GM12878 (cell line): ENCODE measurements at regions not wholly inside any gene's neighbourhood (a gene's known extent, or its start where the extent isn't known, plus 50 kb on each side); places are given as distances from the start of the nearest gene placed in this dataset.
A peak's percentile ranks its signal among the peaks of the same experiment; 100 is the strongest.

Experiments
- ATAC-seq: fragments of 200-7000 bp; cut with Tn5 transposase; 3 replicates; pipeline ENCODE4 v1.9.1; 2020; ENCODE audit warnings: mild to moderate bottlenecking, moderate library complexity
- BruUV-seq: library from RNA; stranded (reverse); fragments of 400-500 nt; replicated peaks from 2 replicates; lab custom pipeline; 2021; lab: Mats Ljungman, UMichigan
- CTCF ChIA-PET: fragments of 300-600 bp; sonication (Branson Sonifier 250); formaldehyde crosslinking; extraction: SDS; loops from one replicate; lab custom pipeline; 2021; ENCODE audit warnings: inconsistent platforms; lab: Yijun Ruan, JAX
- POLR2A ChIA-PET: fragments of 350-600 bp; formaldehyde crosslinking; extraction: SDS; loops from one replicate; lab custom pipeline; 2021; ENCODE audit warnings: inconsistent platforms; lab: Charles Lee
- RAD21 ChIA-PET: fragments of 300-600 bp; sonication (Branson Sonifier 250); formaldehyde crosslinking; loops from one replicate; lab custom pipeline; 2023; ENCODE audit warnings: antibody characterized with exemption; ENCODE audit not compliant: unreplicated experiment; lab: Charles Lee
- SMC1A ChIA-PET: fragments of 300-600 bp; sonication (Branson Sonifier 250); formaldehyde crosslinking; loops from one replicate; lab custom pipeline; 2023; ENCODE audit not compliant: unreplicated experiment, uncharacterized antibody; lab: Charles Lee
- DNase-seq: peaks from one replicate; pipeline ENCODE4 v3.0.0-alpha.2; 2011; ENCODE audit warnings: low read depth, low spot score
- FAIRE-seq: peaks from 3 replicates; lab custom pipeline; 2011; peaks lifted over from hg19 to GRCh38; lab: Jason Lieb, UNC
- H2AFZ ChIP-seq: 2 replicates; pipeline ENCODE4 v1.6.0; 2011; ENCODE audit warnings: low read depth, low read length, control low read depth; ENCODE audit not compliant: control insufficient read depth
- H3K27ac ChIP-seq: 2 replicates; pipeline ENCODE4 v1.5.1; 2011; ENCODE audit warnings: control low read depth; ENCODE audit not compliant: control insufficient read depth, insufficient read depth
- H3K27me3 ChIP-seq, 2 experiments: replicated peaks in 1 of 2; 2 replicates each; pipeline versions ENCODE4 v1.6.0 to v1.6.1; 2011; ENCODE audit warnings: low read length in 1 of 2; ENCODE audit not compliant: control insufficient read depth in 2 of 2, insufficient read depth in 2 of 2
- H3K36me3 ChIP-seq, 2 experiments: 2 replicates each; pipeline ENCODE4 v1.5.1; 2011; ENCODE audit warnings: low read length in 1 of 2; ENCODE audit not compliant: control insufficient read depth in 2 of 2, insufficient read depth in 2 of 2
- H3K4me1 ChIP-seq: 2 replicates; pipeline ENCODE4 v1.6.1; 2011; ENCODE audit warnings: mild to moderate bottlenecking, low read length, moderate library complexity, mixed read lengths; ENCODE audit not compliant: control insufficient read depth, insufficient read depth
- H3K4me2 ChIP-seq: 2 replicates; pipeline ENCODE4 v1.6.0; 2011; ENCODE audit warnings: control low read depth; ENCODE audit not compliant: control insufficient read depth, insufficient read depth
- H3K4me3 ChIP-seq: fragments of 200-600 bp; sonication (generic); 2 replicates; pipeline ENCODE4 v1.5.1; 2016
- H3K79me2 ChIP-seq: 2 replicates; pipeline ENCODE4 v1.6.0; 2011; ENCODE audit warnings: low read length; ENCODE audit not compliant: control insufficient read depth, insufficient read depth
- H3K9ac ChIP-seq: 2 replicates; pipeline ENCODE4 v1.8.0; 2011; ENCODE audit warnings: low read length, control low read depth, mixed read lengths; ENCODE audit not compliant: control insufficient read depth, insufficient read depth
- H3K9me3 ChIP-seq: replicated peaks from 3 replicates; pipeline ENCODE4 v1.5.1; 2011; ENCODE audit warnings: mild to moderate bottlenecking, low read length; ENCODE audit not compliant: control insufficient read depth, insufficient read depth
- H4K20me1 ChIP-seq: 2 replicates; pipeline ENCODE4 v1.6.0; 2011; ENCODE audit not compliant: control insufficient read depth, insufficient read depth
- EED ChIP-seq: sonication (generic); IDR thresholded peaks from 2 replicates; pipeline ENCODE4 v1.6.1; 2016; ENCODE audit warnings: antibody characterized with exemption, low read depth
- EZH2 ChIP-seq: IDR thresholded peaks from 2 replicates; pipeline ENCODE4 v1.6.1; 2012; ENCODE audit warnings: low read depth, mild to moderate bottlenecking, control low read depth, inconsistent platforms, low read length, borderline replicate concordance; ENCODE audit not compliant: control insufficient read depth
- HDAC6 ChIP-seq: fragments of 200-600 bp; sonication (generic); IDR thresholded peaks from one replicate; pipeline ENCODE4 v1.8.0; 2017; ENCODE audit warnings: antibody characterized with exemption; ENCODE audit not compliant: unreplicated experiment
- PAX5 ChIP-seq: IDR thresholded peaks from 2 replicates; pipeline ENCODE4 v1.6.1; 2011; ENCODE audit warnings: low read depth, low read length, borderline replicate concordance
- POU2F2 ChIP-seq: IDR thresholded peaks from 3 replicates; pipeline ENCODE4 v1.6.1; 2011; ENCODE audit warnings: low read depth, mild to moderate bottlenecking, low read length, borderline replicate concordance
- WGBS: methylation state at CpG from one replicate; pipeline ENCODE4 v1.1.6; 2016; ENCODE audit warnings: low lambda C conversion rate; ENCODE audit not compliant: insufficient replicate concordance, insufficient coverage; ENCODE audit errors: missing lambda C conversion rate; 5-methylcytosine and 5-hydroxymethylcytosine counted together
- in situ Hi-C: fragments of 300-500 bp; cut with MboI; formaldehyde crosslinking; loops from 9 replicates; pipeline ENCODE4 v1.14.3; 2018; ENCODE audit warnings: mixed read lengths
- intact Hi-C: fragments of 100-400 bp; cut with micrococcal nuclease; formaldehyde crosslinking; loops from one replicate; pipeline ENCODE4 v1.14.2; 2022; ENCODE audit not compliant: unreplicated experiment
- TF ChIP-seq, protein P1 (sequence below): fragments of 450-650 bp; IDR thresholded peaks from 2 replicates; pipeline ENCODE4 v1.6.1; 2016; ENCODE audit warnings: mild to moderate bottlenecking

- H3K4me1 ChIP-seq = no peaks in the 10 kb centered on the region
- in situ Hi-C loops = no loop called here
- no peak overlapping the region for H2AFZ ChIP-seq
- no peak overlapping the region for H3K4me3 ChIP-seq
- H3K79me2 ChIP-seq = no peaks in the 10 kb centered on the region
- intact Hi-C loops = no loop called here
- ChIA-PET CTCF (no interaction called here), POLR2A (no interaction called here), SMC1A (no interaction called here), RAD21 (no interaction called here)
- ATAC-seq = no peak
- H3K9ac ChIP-seq = no peak overlapping the region
- H3K27me3 ChIP-seq = no peaks in the 10 kb centered on the region
- H3K36me3 ChIP-seq = no peaks in the 10 kb centered on the region
- no peak for DNase-seq
- 13% methylated on average over 4 of the region's 4 CpGs for WGBS
- no peaks in the 10 kb centered on the region for H3K9me3 ChIP-seq
- TF ChIP-seq POU2F2 = no peak
- H3K27ac ChIP-seq = no peak overlapping the region
- H4K20me1 ChIP-seq = no peaks in the 10 kb centered on the region
- H3K4me2 ChIP-seq = no peak overlapping the region
- no peak for FAIRE-seq
- no TSS peak for BruUV-seq
Measured at GRCh38 chr2:187985923-187986322, 305.8 kb upstream of the GULP1 start.

GRCh38 chr2:187986390-187987105 lies 305.1 kb upstream of the GULP1 start:
- intact Hi-C loops (no loop called here), in situ Hi-C loops (no loop called here)
- WGBS = 38% methylated on average over 7 of the region's 7 CpGs
- ChIA-PET CTCF (no interaction called here), SMC1A (no interaction called here), RAD21 (no interaction called here), POLR2A (no interaction called here)
- BruUV-seq = no TSS peak
- Histone ChIP-seq H3K9me3 (no peaks in the 10 kb centered on the region), H3K4me3 (no peak overlapping the region), H3K4me2 (no peak overlapping the region), H3K36me3 (no peaks in the 10 kb centered on the region), H3K27me3 (no peaks in the 10 kb centered on the region), H3K9ac (no peak overlapping the region), H4K20me1 (no peaks in the 10 kb centered on the region), H3K27ac (no peak overlapping the region), H2AFZ (no peak overlapping the region), H3K4me1 (no peaks in the 10 kb centered on the region), H3K79me2 (no peaks in the 10 kb centered on the region)
- ATAC-seq = no peak
- TF ChIP-seq EZH2 (no peak), EED (no peak), PAX5 (no peak), HDAC6 (no peak)
- TF ChIP-seq, protein P1, sequence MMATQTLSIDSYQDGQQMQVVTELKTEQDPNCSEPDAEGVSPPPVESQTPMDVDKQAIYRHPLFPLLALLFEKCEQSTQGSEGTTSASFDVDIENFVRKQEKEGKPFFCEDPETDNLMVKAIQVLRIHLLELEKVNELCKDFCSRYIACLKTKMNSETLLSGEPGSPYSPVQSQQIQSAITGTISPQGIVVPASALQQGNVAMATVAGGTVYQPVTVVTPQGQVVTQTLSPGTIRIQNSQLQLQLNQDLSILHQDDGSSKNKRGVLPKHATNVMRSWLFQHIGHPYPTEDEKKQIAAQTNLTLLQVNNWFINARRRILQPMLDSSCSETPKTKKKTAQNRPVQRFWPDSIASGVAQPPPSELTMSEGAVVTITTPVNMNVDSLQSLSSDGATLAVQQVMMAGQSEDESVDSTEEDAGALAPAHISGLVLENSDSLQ = 0 out of 2 replicates have a peak, but pooled peaks have one; percentile 16
- no peak for DNase-seq
- no peak for FAIRE-seq
